ENCODE measurements at regions not wholly inside any gene's neighbourhood (a gene's known extent, or its start where the extent isn't known, plus 50 kb on each side); places are given as distances from the start of the nearest gene placed in this dataset.

DNA sequence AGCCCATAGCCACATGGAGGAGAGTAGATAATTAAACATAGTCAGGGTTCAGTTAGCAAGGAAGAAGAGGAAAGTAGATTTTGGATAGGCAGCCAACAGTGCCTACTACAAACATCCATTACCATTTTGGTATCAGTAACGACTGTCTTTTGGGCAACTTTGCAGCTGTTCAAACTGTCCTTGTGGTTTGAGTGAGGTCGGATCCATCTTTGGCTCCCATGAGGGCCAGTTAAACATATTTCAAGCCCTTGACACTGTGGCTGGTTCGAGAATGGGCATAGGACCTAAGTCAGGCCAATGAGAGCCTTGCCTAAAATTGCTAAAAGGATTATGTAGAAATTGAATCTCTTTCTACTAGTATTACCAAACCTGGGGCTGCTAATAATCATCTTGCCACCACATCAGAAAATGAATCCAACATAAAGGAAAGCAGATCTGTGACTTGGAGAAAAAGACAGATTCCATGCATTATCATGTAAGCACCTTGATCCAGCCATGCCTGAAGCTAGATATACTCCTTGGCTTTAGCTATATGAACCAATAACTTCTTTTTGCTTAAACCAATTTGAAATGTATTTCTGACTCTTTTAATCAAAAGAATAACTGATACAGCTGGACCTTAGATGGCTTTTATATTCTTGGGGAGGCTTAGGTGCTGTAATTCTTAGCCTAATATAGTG lies 75.0 kb upstream of the STAM2 start:
- no peak overlapping the region for H3K4me3 ChIP-seq (replicated peaks; ENCODE audit: low read depth, low read length)
- no peak for DNase-seq (ENCODE audit: low read depth)
- TF ChIP-seq, protein P1, sequence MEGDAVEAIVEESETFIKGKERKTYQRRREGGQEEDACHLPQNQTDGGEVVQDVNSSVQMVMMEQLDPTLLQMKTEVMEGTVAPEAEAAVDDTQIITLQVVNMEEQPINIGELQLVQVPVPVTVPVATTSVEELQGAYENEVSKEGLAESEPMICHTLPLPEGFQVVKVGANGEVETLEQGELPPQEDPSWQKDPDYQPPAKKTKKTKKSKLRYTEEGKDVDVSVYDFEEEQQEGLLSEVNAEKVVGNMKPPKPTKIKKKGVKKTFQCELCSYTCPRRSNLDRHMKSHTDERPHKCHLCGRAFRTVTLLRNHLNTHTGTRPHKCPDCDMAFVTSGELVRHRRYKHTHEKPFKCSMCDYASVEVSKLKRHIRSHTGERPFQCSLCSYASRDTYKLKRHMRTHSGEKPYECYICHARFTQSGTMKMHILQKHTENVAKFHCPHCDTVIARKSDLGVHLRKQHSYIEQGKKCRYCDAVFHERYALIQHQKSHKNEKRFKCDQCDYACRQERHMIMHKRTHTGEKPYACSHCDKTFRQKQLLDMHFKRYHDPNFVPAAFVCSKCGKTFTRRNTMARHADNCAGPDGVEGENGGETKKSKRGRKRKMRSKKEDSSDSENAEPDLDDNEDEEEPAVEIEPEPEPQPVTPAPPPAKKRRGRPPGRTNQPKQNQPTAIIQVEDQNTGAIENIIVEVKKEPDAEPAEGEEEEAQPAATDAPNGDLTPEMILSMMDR (IDR thresholded peaks at IDR 0.05; ENCODE audit: low read length, missing control alignments), result no peak

DNA sequence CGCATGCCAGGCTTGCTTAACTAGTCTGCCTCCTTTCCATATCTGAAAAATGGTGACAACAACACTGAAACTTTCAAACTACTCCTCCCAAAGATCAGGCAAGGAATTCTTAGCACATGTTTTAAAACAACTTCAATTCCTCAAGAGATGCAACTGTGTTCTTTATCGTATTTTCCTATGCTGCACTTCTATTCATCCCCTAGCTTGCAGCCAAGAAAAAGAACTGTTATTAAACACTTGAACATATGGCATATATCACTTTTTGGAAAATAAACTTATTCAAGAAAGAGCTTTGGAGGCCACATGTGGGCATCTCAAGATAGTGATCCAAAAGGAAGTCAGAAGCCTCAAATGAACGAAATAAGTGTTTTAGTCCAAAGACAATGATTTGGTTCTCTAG lies 75.6 kb upstream of the STAM2 start:
- TF ChIP-seq, protein P1 (IDR thresholded peaks at IDR 0.05; ENCODE audit: low read length, missing control alignments), result no peak
- DNase-seq (ENCODE audit: low read depth), result no peak
- no peak overlapping the region for H3K4me3 ChIP-seq (replicated peaks; ENCODE audit: low read depth, low read length)

DNA sequence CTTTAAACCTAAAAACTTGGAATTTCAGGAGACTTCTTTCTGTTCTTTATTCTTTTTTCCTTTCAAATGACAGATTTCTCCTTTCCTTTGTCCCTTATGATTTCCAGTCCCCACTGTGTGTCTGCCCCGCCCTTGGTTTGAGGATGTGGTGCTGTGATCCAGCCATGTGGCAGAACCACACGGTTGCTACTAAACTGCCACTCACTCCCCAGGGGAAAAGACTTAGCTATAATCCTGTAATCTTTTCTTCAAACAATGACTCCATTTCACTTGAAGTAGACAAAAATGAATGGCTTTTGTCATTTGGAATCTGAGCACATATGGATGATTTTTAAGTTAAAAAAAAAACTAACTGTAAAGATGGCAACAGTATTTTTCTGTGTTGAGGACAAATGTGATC lies 76.2 kb upstream of the STAM2 start:
- H3K4me3 ChIP-seq (replicated peaks; ENCODE audit: low read depth, low read length), result no peak overlapping the region
- TF ChIP-seq, protein P1 (IDR thresholded peaks at IDR 0.05; ENCODE audit: low read length, missing control alignments), result no peak

DNA sequence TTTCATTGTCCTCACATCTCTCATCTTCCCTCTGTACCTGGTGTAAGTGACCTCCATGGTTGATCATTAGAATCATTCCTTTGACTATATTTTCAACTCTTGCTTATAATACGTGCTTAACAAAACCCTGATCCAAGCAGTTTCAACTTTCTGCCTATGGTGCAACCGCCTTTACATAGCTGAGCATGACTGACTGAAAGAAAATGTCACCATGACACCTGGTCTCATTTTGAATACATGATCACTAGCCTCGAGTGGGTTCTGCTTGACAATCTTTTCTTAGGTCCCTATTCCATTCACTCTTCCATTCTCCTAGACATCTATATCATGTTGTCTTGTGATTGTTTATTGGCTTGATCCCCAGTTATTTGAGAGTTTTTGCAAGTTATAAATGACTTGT lies 78.9 kb upstream of the STAM2 start:
- H3K4me3 ChIP-seq (replicated peaks; ENCODE audit: low read depth, low read length), result no peak overlapping the region
- TF ChIP-seq, protein P1 (IDR thresholded peaks at IDR 0.05; ENCODE audit: low read length, missing control alignments), result no peak
- DNase-seq (ENCODE audit: low read depth), result no peak

More for the DNA sequence above, 76.2 kb upstream of the STAM2 start:
- DNase-seq (ENCODE audit: low read depth), result no peak

DNA sequence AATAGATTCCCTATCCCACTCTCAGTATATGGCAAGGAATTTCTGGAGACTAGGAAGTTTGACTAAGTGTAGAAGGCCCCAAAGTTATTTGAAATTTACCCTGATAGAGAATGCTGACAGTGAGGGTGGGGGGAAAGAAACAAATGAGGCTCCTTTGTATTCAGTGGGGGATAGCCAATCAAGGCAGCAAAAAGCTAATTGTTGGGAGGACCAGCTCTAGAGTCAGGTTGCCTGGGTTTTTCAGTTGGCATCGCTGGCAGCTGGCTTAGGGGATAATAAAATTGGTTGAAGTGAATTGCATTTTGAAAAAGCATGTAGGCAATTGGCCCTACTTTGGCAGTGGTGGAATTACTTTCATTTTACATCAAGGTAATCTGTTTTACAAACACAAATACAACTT lies 79.4 kb upstream of the STAM2 start:
- TF ChIP-seq, protein P1 (IDR thresholded peaks at IDR 0.05; ENCODE audit: low read length, missing control alignments), result no peak
- no peak for DNase-seq (ENCODE audit: low read depth)
- H3K4me3 ChIP-seq (replicated peaks; ENCODE audit: low read depth, low read length), result no peak overlapping the region

DNA sequence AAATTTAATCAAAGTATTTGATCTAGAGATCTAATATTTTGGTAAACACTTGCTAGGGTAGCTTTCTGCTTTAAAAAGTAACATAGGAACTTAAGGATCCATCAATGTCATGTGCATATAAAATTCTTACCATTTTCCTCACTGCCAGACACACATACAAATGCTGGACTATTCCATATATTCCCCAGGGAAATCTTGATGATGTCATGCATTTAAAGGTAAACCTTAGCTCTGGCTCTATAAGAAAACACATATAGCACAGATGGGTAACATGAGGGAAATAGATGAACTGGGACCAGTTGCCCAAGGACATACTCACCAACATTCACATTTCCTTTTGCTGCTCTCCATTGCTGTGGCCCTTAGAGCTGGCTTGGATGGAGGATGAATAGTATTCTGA lies 79.1 kb upstream of the FMNL2 start:
- no peak for DNase-seq (ENCODE audit: low read depth)
- TF ChIP-seq, protein P1 (IDR thresholded peaks at IDR 0.05; ENCODE audit: low read length, missing control alignments), result no peak
- no peak overlapping the region for H3K4me3 ChIP-seq (replicated peaks; ENCODE audit: low read depth, low read length)

DNA sequence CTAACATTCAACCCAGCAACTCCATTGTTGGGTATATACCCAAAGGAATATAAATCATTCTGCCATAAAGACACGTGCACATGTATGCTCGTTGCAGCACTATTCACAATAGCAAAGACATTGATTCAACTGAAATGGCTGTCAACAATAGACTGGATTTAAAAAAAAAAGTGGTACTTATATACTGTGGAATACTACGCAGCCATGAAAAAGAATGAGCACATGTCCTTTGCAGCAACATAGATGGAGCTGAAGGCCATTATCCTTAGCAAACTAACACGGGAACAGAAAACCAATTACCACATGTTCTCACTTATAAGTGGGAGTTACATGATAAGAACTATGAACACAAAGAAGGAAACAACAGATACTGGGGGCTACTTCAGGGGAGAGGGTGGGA lies 74.0 kb upstream of the FMNL2 start:
- DNase-seq (ENCODE audit: low read depth), result no peak
- TF ChIP-seq, protein P1 (IDR thresholded peaks at IDR 0.05; ENCODE audit: low read length, missing control alignments), result no peak
- no peak overlapping the region for H3K4me3 ChIP-seq (replicated peaks; ENCODE audit: low read depth, low read length)
